ENCODE measurements at regions not wholly inside any gene's neighbourhood (a gene's known extent, or its start where the extent isn't known, plus 50 kb on each side); places are given as distances from the start of the nearest gene placed in this dataset.
A peak's percentile ranks its signal among the peaks of the same experiment; 100 is the strongest.

DNA sequence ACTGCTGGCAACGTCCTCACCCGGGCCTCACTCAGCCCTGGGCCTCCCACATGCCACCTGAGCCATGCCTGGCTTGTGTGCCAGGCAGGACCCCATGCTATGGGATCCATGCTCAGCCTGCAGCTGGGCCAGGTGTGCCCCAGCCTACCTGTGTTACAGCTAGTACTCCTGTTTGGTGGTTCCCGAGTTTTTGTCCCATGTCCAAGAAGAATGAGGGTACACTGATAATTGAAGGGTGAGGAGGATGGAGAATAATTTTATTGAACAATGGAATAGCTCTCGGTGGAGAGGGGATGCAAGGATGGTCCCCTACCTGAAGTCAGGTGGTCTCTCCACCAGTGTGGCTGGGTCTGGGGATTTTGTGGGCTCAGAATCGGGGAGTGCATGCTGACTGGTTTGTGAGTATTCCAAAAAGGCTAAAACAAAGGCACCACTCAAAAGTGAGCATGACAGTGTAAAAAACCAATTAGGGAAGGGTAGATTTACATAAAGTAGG lies 137.9 kb downstream of the TNFSF18 start:
- DNase-seq (no peak), ATAC-seq (no peak)
- Mint-ChIP-seq H3K36me3 (ENCODE audit: low read depth) (peaks cover 8% of the 10 kb centered on the region), H3K4me3 (no peak overlapping the region), H3K27ac (no peak overlapping the region), H3K4me1 (peaks cover 1% of the 10 kb centered on the region), H3K9me3 (peaks cover 12% of the 10 kb centered on the region), H3K27me3 (no peaks in the 10 kb centered on the region)

DNA sequence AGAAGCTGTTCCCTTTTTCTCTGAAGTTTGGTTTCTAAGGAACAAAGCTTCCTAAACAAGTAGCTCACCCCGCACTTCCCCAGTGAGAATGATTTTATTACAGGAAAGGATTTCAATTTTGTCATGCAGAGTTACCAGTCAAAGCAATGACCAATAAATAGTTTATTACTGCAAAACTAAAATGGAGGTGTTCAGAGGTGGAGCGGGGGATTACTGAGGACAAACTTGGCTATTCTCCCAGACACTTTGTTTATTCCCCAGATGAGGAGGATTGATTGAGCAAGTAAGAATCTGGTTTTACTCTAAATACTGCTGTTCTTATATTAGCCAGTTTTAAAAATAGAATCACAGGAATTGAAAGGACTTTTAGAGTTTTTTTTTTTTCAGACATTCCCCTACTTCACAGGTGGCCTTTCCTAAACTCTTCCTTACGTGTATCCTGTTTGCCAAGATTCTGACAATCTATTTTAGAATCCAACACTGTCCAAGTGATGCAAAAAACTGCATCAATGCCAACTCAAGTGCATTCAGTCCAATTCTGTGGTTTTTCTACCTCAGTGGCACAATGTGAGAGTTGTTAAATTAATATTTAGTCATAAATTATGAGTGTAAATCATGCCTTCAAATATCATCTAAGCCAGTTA lies 136.1 kb downstream of the TNFSF18 start:
- H3K27me3 Mint-ChIP-seq = no peaks in the 10 kb centered on the region
- H3K4me3 Mint-ChIP-seq = no peak overlapping the region
- H3K4me1 Mint-ChIP-seq = no peaks in the 10 kb centered on the region
- no peak overlapping the region for H3K27ac Mint-ChIP-seq
- ATAC-seq (no peak), DNase-seq (no peak)
- peaks cover 7% of the 10 kb centered on the region for H3K36me3 Mint-ChIP-seq (ENCODE audit: low read depth)
- peaks cover 11% of the 10 kb centered on the region for H3K9me3 Mint-ChIP-seq

DNA sequence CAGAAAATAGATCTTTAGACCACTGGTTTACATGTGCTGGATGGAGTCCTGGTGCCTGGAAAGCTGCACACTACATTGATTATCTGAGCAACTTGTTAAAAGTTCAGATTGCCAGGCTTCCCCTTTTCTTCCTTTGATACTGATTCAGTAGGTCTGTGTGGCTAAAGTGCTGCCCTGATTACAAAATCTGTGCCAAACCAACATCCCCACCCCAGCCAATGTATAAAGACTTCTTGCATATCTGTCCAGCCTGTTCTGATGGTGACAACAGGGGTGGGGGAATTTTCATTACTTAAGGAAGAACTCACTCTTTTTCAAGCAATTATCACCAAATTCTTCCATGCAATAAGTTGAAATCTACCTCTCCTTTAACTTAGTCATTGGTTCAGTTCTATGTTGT lies 135.5 kb downstream of the TNFSF18 start:
- H3K9me3 Mint-ChIP-seq = peaks cover 11% of the 10 kb centered on the region
- no peaks in the 10 kb centered on the region for H3K4me1 Mint-ChIP-seq
- H3K27me3 Mint-ChIP-seq = no peaks in the 10 kb centered on the region
- no peak overlapping the region for H3K4me3 Mint-ChIP-seq
- DNase-seq (no peak), ATAC-seq (no peak)
- H3K36me3 Mint-ChIP-seq (ENCODE audit: low read depth) = peaks cover 7% of the 10 kb centered on the region
- no peak overlapping the region for H3K27ac Mint-ChIP-seq

DNA sequence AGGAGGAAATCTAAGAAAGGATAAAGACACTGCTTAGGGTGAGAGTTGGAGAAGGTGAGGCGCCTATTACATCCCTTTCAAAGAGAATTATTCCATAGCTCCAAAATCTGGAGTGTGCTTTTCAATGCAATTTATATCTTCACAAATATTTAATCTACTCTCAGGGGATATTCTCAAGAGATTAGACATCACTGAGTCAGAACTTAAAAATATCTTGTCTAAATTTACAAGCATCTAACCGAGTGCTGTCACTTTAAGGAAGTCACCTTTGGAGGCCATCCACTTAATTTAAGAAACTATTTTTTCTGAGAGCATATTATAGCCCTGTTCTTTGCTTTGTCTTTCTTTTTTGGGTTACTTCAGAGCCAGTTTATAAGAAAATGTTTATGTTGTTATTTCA lies 134.6 kb downstream of the TNFSF18 start:
- no peak for DNase-seq
- H3K27me3 Mint-ChIP-seq = no peaks in the 10 kb centered on the region

DNA sequence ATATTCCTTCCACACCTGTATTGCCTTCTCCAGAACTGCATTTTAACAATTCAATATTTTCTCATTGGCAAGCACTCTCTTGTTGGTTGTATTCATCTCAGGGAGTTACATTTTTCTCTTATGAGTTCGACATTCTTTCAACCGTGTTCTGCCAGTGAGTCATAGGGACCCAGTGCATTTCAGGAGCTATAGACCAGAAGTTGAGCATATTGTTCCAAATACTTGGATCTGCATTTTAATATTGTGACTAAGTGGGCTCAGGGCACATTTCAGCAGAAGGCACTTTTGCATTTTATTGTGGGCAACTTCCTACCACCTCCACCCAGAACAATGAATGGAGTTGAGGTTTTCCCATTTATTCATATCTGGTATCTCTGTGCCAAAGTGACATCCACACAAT lies 132.8 kb downstream of the TNFSF18 start:
- Mint-ChIP-seq H3K27me3 (no peaks in the 10 kb centered on the region), H3K4me3 (no peak overlapping the region), H3K4me1 (no peaks in the 10 kb centered on the region), H3K9me3 (peaks cover 7% of the 10 kb centered on the region), H3K36me3 (ENCODE audit: low read depth) (peaks cover 5% of the 10 kb centered on the region), H3K27ac (no peak overlapping the region)
- ATAC-seq (no peak), DNase-seq (no peak)

More for the DNA sequence above, 134.6 kb downstream of the TNFSF18 start:
- Mint-ChIP-seq H3K9me3 (peaks cover 11% of the 10 kb centered on the region), H3K4me1 (no peaks in the 10 kb centered on the region), H3K36me3 (ENCODE audit: low read depth) (peaks cover 7% of the 10 kb centered on the region), H3K4me3 (no peak overlapping the region), H3K27ac (no peak overlapping the region)
- ATAC-seq = no peak

DNA sequence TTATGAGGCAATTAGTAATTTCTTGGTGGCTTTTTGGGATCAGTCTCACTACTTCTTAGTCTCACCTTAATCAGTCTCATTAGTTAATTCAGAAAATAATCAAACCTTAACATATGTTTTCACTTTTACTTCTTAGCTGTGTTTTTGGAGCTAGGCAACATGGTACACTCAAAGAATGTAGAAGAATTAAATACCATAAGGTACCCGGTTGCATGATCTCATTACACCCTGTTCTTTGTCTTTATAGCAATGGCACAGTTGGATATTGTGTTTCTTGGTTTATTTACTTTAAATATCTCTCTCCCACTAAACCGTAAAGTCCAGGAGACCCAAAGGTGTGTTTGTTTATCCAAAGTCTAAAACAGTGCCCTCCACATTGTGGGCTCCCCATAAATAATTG lies 132.3 kb downstream of the TNFSF18 start:
- no peak overlapping the region for H3K27ac Mint-ChIP-seq
- DNase-seq (no peak), ATAC-seq (no peak)
- H3K4me3 Mint-ChIP-seq = no peak overlapping the region
- peaks cover 2% of the 10 kb centered on the region for H3K9me3 Mint-ChIP-seq
- no peaks in the 10 kb centered on the region for H3K4me1 Mint-ChIP-seq
- H3K27me3 Mint-ChIP-seq = no peaks in the 10 kb centered on the region
- H3K36me3 Mint-ChIP-seq (ENCODE audit: low read depth) = peaks cover under 1% of the 10 kb centered on the region

DNA sequence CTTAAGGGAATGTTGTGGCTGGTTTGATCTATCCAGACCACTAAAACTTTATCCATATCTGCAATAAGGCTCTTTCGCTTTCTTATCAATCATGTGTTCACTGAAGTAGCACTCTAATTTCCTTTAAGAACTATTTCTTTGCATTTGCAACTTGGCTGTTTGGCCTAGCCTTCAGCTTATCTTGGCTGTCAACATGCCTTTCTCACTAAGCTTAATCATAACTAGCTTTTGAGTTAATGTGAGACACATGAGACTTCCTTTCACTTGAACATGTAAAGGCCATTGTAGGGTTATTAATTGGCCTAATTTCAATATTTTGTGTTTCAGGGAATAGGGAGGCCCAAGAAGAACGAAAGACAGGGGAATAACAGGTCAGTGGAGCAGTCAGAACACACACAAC lies 124.7 kb downstream of the TNFSF18 start:
- ATAC-seq (no peak), DNase-seq (no peak)
- no peaks in the 10 kb centered on the region for H3K36me3 Mint-ChIP-seq (ENCODE audit: low read depth)
- H3K9me3 Mint-ChIP-seq = no peaks in the 10 kb centered on the region
- no peak overlapping the region for H3K27ac Mint-ChIP-seq
- peaks cover 2% of the 10 kb centered on the region for H3K4me1 Mint-ChIP-seq
- H3K27me3 Mint-ChIP-seq = no peaks in the 10 kb centered on the region
- H3K4me3 Mint-ChIP-seq = no peak overlapping the region

DNA sequence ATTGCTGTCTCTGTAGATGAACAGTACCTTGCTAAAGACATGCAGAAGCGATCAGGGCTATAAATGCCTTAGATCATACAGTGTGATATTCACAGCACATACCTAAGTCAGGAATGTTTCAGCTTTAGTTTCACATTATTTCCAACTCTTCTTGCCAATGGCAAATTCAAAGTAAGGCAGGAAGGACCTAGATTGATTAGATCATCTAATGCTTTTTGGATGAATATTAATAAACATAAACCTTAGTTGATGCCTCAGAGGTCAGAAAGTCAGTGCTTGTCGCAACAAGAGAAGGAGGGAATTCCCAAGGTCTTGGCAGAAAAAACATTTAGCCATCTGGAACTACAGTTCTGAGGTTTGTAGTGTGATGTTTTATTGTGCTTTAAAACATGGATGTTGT lies 122.3 kb downstream of the TNFSF18 start:
- peaks cover 5% of the 10 kb centered on the region for H3K9me3 Mint-ChIP-seq
- DNase-seq = no peak
- H3K4me1 Mint-ChIP-seq = peaks cover 10% of the 10 kb centered on the region
- H3K27ac Mint-ChIP-seq = no peak overlapping the region
- H3K27me3 Mint-ChIP-seq = no peaks in the 10 kb centered on the region
- no peak overlapping the region for H3K4me3 Mint-ChIP-seq
- no peak for ATAC-seq
- no peaks in the 10 kb centered on the region for H3K36me3 Mint-ChIP-seq (ENCODE audit: low read depth)

DNA sequence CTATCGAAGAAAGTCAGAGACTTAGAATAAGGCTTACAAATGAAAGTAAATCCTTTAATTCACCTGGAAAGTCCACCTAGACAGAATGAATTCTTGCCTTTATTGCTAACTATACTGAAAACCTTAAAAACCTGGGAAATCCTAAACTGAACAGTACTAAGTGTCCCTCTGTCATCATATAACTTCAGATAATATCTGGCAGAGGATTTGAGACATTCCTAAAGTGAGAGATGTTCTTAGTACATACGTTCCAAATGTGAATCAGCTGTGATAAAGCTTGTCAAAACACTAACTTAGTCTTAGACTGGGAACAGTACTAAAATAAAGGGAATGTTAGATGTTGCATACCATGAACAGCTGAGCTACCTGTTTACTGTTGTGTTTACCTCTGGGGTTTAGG lies 121.7 kb downstream of the TNFSF18 start:
- Mint-ChIP-seq H3K27ac (no peak overlapping the region), H3K4me1 (peaks cover 16% of the 10 kb centered on the region), H3K27me3 (no peaks in the 10 kb centered on the region), H3K9me3 (peaks cover 5% of the 10 kb centered on the region), H3K36me3 (ENCODE audit: low read depth) (no peaks in the 10 kb centered on the region), H3K4me3 (no peak overlapping the region)
- DNase-seq (no peak), ATAC-seq (no peak)

DNA sequence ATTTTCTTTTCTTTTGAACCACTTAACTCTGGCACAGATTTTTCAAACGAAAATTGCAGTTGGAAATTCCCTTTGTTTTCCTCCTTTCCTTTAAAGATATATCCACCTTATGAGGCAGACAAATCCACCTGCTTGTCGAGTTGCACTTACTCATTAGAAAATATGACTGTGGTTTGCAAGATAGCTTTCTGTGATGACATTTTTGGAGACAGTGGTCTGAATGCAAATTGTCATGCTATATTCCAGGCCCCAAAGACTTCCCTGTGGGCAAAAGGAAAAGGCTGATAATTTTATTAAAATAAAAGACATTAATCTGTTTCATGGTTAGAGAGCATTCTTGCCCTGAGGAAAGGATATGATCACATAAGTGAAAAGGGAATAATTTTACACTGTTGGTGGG lies 120.6 kb downstream of the TNFSF18 start:
- H3K27ac Mint-ChIP-seq = no peak overlapping the region
- no peak overlapping the region for H3K4me3 Mint-ChIP-seq
- ATAC-seq = no peak
- no peaks in the 10 kb centered on the region for H3K36me3 Mint-ChIP-seq (ENCODE audit: low read depth)
- peaks cover 26% of the 10 kb centered on the region for H3K4me1 Mint-ChIP-seq
- no peak for DNase-seq
- H3K27me3 Mint-ChIP-seq = no peaks in the 10 kb centered on the region
- peaks cover 5% of the 10 kb centered on the region for H3K9me3 Mint-ChIP-seq

DNA sequence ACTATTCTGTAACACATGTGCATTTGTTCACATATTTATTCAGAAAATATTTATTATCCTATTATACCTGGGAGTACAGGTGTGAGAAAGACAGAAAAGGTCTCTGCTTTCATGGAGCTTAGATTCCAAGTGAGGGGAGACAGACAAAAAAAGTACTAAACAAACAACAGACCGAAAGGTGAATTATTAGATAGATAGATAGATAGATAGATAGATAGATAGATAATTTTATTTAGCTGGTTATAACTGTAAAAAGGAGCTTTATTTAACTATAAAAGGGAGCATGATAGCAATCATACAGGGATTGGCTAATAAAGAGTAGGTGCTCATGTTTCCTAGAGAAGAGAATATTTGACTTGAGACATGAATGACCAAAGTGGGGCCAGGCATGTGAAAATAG lies 119.4 kb downstream of the TNFSF18 start:
- Mint-ChIP-seq H3K27me3 (no peaks in the 10 kb centered on the region), H3K27ac (no peak overlapping the region), H3K4me1 (peaks cover 27% of the 10 kb centered on the region), H3K9me3 (peaks cover 5% of the 10 kb centered on the region), H3K4me3 (no peak overlapping the region), H3K36me3 (ENCODE audit: low read depth) (no peaks in the 10 kb centered on the region)
- DNase-seq (no peak), ATAC-seq (no peak)

DNA sequence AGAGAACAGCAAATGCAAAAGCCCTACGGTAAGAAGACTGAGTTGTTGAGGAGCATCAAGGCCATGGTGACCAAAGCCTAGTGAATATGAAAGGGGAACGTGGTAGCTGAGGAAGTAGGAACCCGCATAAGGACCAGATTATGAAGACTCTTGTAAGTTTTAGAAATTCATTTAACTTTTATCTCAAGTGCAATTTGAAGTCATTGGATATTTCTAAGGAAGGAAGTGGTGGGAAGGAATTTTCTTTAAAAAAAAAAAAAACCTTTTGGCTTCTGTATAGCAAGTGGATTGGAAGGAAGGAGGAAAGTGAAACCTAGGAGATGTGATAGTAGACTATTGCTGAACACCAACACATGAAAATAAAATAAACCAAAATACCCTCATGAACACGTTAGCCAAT lies 119.0 kb downstream of the TNFSF18 start:
- Mint-ChIP-seq H3K27me3 (no peaks in the 10 kb centered on the region), H3K27ac (no peak overlapping the region), H3K9me3 (peaks cover 5% of the 10 kb centered on the region), H3K4me1 (peaks cover 27% of the 10 kb centered on the region), H3K4me3 (no peak overlapping the region), H3K36me3 (ENCODE audit: low read depth) (no peaks in the 10 kb centered on the region)
- ATAC-seq (no peak), DNase-seq (no peak)

DNA sequence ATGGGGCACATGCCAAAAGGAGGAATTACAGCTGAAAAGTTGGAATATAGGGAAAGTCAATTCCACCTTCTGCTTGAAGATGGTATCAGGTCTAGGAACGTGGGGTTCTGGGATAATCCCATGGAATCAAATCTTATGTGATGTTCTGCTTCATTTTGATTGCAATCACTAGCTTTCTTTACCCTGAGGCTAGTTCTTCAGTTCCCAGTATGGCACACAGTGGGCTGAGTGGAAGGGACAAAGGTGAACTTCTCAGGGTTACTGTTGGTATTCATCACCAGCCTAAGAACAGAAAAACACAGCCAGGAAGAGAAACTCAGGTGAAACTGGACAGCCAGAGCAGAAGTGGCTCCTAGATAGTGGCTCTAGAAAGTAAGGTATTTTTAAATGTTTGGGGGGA lies 117.8 kb downstream of the TNFSF18 start:
- no peak overlapping the region for H3K27ac Mint-ChIP-seq
- no peaks in the 10 kb centered on the region for H3K27me3 Mint-ChIP-seq
- peaks cover 27% of the 10 kb centered on the region for H3K4me1 Mint-ChIP-seq
- no peak overlapping the region for H3K4me3 Mint-ChIP-seq
- peaks cover 5% of the 10 kb centered on the region for H3K9me3 Mint-ChIP-seq
- no peak for ATAC-seq
- no peaks in the 10 kb centered on the region for H3K36me3 Mint-ChIP-seq (ENCODE audit: low read depth)
- DNase-seq = no peak

DNA sequence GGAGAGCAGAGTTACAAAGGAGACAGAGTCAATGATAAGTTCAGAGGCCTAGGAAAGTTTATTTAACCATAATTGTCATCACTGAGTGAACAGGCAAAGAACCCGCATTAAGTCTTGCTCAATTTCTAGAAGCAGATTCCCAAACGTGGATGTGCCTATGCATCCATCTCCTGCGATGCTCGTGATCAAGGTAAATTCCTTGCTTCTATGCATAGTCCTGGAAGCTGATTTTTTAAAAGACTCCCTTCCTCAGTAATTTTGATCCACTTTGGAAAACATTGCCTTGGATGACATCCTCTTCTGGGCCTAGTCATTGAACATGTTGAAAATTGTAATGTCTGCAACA lies 116.4 kb downstream of the TNFSF18 start:
- Mint-ChIP-seq H3K27ac (peak overlapping the region; percentile 32), H3K4me3 (no peak overlapping the region), H3K9me3 (peaks cover 5% of the 10 kb centered on the region), H3K4me1 (peaks cover 27% of the 10 kb centered on the region), H3K27me3 (no peaks in the 10 kb centered on the region), H3K36me3 (ENCODE audit: low read depth) (no peaks in the 10 kb centered on the region)
- ATAC-seq = no peak
- no peak for DNase-seq

DNA sequence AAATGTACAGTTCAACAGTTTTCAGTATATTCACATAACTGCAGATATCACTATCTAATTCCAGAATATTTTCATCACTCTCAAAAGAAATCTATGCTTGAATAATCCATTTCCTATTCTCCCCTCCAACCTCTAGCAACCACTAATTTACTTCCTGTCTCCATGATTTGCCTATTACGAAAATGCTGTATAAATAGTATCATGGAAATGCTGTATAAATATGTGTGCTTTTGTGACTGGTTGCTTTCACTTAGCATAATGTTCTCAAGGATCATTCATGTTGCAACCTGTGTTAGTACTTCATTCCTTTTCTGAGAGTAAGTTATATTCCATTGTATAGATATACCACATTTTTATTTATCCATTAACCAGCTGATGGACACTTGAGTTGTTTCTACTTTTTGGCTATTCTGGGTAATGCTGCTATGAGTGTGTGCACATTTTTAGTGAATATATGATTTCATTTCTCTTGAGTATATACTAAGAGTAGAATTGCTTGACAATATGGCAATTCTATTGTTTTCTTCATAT lies 115.6 kb downstream of the TNFSF18 start:
- H3K9me3 Mint-ChIP-seq = peaks cover 5% of the 10 kb centered on the region
- H3K4me3 Mint-ChIP-seq = no peak overlapping the region
- H3K27ac Mint-ChIP-seq = no peak overlapping the region
- ATAC-seq (no peak), DNase-seq (no peak)
- H3K4me1 Mint-ChIP-seq = peaks cover 25% of the 10 kb centered on the region
- no peaks in the 10 kb centered on the region for H3K27me3 Mint-ChIP-seq
- no peaks in the 10 kb centered on the region for H3K36me3 Mint-ChIP-seq (ENCODE audit: low read depth)
